NCI-H526 treated with DMSO at 0.1 percent for 48 hours (cell line): ENCODE measurements at regions not wholly inside any gene's neighbourhood (a gene's known extent, or its start where the extent isn't known, plus 50 kb on each side); places are given as distances from the start of the nearest gene placed in this dataset.
"Not testable (repeated sequence)": the region's sequence is repeated elsewhere in the genome, so short reads cannot be mapped to it uniquely, and the experiment has no call there.

Experiments used
- DNase-seq: peaks from one replicate; lab custom pipeline; 2025; lab: John Stamatoyannopoulos, UW

DNA sequence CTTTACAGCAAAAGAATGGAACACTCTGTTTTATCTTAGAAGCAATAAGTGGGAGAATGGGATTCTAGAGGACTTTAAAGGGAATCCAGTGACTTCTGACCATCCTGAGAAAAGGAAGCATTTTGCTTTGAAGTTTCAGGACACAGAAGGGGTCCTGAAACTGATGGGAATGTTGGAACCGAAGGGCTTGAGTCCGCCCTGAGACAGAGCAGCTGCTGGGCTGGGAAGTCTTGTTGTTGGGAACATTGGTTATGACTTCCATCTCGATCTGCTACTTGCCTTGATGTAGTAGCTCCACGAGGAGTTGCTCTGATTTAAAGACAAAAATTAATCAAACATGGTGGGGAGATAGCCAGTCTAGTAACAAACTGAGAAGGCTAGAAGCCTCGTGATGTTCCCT, 177.6 kb downstream of the JCAD start:
- no peak for DNase-seq

- DNase-seq = no peak
These were observed 178.0 kb downstream of the JCAD start for GRCh38 chr10:29881336-29881771.

DNA sequence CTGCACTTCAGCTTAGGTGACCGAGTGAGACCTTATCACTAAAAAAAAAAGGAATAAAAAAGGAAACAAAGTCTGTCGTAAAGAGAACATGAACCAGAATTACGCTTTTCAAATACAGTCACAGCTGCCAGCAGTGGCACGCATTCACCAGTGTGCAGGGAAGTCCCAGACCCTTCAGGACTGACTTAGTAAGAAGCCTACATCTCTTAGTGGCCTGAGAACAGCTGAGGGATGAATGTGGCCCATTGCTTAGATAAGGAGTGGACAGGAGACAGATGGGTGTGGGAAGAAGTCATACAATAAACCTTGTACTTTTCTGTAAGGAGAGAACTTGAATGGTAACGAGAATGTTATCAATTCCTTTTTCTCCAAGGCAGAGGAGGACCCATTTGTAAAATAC, 178.5 kb downstream of the JCAD start:
- no peak for DNase-seq

GRCh38 chr10:29879862-29880261, 179.5 kb downstream of the JCAD start:
- no peak for DNase-seq

GRCh38 chr10:29878492-29878891, 180.9 kb downstream of the JCAD start:
- no peak for DNase-seq

- no peak for DNase-seq
These were observed 181.4 kb downstream of the JCAD start for GRCh38 chr10:29877793-29878491.

- no peak for DNase-seq
These were observed 183.3 kb downstream of the JCAD start for GRCh38 chr10:29876008-29876555.

DNA sequence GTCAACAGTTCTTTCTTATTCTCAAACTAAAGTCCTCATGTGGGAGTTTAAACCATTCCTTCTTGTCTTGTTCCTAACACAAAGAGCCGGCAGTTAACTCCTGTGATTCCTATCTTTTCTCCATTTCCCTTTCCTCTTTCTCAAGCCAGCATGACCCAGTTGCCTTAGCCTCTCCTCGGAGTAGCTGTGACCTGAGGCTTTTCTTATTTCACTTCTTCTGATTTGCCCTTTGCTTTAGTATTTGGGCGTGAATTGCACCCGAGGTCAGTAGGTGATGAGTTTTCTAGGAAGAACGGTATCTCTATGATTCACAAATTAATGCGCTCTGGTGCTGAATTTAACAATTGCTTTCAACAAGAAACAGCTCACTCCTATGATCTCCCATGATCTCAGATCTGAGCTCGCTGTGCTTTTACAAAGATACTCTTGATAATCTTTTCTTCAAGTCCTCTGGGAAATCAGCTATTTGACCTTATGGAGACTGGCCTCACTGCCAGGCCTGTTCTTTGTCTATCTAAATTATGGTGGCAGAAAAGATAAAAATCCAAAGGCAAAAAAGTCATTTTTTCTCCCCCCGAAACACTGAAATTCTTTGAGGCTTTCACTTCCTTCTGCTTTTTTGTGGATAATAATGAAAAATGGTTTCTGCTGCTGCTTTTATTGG, 184.6 kb downstream of the JCAD start:
- DNase-seq = no peak

- no peak for DNase-seq
These were observed 185.4 kb downstream of the JCAD start for GRCh38 chr10:29873941-29874484.

GRCh38 chr10:29870522-29871044, 188.8 kb downstream of the JCAD start:
- DNase-seq = no peak

DNA sequence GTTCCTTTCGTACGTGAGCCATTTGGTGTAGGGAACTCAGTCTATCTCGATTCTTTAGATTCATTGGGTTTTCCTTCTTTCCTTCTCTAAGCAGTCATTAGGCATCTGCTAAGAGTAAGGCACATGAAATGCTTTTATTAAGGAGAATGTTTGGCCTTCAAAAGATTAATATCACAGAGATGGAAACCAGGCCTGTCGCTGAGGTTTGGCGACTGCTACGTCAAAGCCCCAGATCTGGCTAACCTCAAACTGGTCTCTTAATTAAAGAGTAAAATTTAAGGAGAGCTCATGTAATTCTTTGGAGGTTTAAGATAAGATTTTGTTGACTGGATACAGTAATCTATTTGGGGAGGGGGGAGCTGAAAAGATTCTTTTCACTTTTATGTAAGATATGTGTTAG, 189.8 kb downstream of the JCAD start:
- DNase-seq = no peak

- DNase-seq = no peak
These were observed 193.0 kb downstream of the JCAD start for GRCh38 chr10:29866356-29866755.

GRCh38 chr10:29865700-29866355, 193.6 kb downstream of the JCAD start:
- no peak for DNase-seq

GRCh38 chr10:29862923-29863614, 196.3 kb downstream of the JCAD start:
- DNase-seq = no peak

GRCh38 chr10:29861811-29862505, 197.4 kb downstream of the JCAD start:
- no peak for DNase-seq

GRCh38 chr10:29861231-29861630, 198.2 kb downstream of the JCAD start:
- DNase-seq = not testable (repeated sequence)

GRCh38 chr10:29860166-29860565, 199.2 kb downstream of the JCAD start:
- no peak for DNase-seq

GRCh38 chr10:29859521-29860130, 199.8 kb downstream of the JCAD start:
- no peak for DNase-seq

GRCh38 chr10:29858702-29859267, 200.6 kb downstream of the JCAD start:
- DNase-seq = no peak
